ENCODE measurements at regions not wholly inside any gene's neighbourhood (a gene's known extent, or its start where the extent isn't known, plus 50 kb on each side); places are given as distances from the start of the nearest gene placed in this dataset.
"Not testable (repeated sequence)": the region's sequence is repeated elsewhere in the genome, so short reads cannot be mapped to it uniquely, and the experiment has no call there.

DNA sequence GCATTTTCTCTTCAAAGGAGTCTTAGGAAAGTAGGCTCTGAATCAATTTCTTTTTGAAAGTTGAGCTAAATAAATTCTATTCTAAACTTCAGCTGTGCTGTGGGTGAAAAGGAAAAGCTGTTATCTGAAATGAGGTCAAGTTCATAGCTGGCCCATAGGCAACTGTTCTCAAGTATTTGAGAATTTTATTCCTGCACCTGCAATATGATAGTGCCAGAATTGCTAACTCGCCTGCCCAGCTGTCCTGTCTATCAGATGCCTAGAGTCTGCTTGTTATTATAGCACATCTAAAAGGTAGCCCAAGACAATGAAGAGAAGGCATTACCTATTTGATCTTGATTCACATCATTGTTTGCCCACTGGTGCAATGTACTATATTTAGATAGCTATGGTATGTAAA is 798.7 kb downstream of the DIPK2A start:
- FAIRE-seq, result no peak

GRCh38 chr3:144770915-144771351 is 799.3 kb downstream of the DIPK2A start:
- peak; percentile 29 for FAIRE-seq

DNA sequence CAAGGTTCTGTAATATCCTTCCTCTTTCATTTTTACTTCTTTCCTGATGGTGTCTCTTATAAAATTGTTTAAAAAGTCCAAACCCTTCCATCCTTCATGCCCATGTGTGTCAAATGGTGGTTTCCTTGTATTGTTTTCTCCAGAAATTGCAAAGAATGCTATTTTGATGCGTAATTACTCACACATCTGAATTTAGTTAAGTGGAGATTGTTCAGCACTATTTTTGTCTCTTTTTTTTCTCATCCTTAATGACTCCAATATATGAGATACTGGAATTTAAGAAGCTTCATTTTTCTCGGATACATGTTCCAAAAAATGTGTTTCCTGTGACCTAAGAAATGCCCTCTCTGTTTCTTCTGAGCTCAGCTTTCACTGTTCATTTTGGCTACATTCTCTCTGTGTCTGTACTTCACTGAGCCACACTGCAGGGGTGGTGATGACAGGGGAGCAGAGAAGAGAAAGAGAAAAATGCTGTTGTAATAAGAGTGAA is 799.8 kb downstream of the DIPK2A start:
- peak; percentile 89 for FAIRE-seq

DNA sequence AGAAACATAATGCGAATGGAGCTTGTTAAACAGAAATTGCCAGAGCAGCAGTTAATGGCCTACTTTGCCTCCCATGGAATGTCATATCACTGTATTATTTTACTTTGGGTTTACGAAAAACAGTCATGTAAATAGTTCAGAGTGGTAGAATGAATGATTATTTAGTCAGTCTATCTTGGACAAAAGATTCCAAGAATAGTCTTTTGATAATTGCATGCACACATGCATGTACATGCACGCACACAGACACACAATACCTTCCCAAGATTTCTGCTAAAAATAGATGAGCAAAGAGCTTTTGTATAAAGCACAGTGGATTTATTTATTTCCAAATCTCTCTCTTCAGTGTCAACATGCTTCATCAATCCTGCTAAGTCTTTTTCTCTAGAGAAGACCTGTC is 800.7 kb downstream of the DIPK2A start:
- FAIRE-seq, result no peak

DNA sequence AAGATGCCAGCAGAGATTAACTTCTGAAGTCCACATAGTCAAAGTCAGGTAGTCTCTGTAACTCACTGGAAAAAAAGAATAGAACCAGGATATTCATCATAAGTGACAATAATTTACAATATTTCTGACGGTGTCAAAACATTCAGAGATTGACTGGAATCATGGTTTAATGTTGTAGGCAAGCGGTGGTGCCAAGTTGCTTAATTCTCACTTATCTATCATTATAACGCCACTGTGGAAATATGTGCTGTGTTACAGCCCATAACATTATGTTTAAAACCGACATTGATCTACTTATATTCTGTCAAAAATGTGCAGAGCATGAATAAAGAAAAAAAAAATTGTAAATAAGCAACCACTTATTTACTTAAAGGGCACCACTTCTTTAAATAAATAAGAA is 801.7 kb downstream of the DIPK2A start:
- no peak for FAIRE-seq

DNA sequence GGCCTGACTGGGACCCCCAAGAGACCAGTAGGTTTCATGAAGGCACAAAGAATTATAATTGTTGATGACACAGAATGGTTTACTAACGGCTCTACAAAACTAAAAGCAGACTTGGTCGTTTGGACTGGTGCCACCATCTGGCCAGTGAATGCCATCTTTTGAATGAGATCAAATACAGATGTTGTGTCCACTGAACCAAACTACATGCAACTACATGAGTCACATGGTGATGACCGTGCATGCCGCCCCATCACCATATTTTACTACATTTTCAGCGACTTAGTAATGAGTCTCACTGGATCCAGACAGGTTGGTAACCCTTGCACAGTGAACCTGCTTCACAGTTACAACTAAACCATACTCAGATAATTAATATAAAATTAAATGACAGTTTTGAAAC is 803.3 kb downstream of the DIPK2A start:
- no peak for FAIRE-seq

DNA sequence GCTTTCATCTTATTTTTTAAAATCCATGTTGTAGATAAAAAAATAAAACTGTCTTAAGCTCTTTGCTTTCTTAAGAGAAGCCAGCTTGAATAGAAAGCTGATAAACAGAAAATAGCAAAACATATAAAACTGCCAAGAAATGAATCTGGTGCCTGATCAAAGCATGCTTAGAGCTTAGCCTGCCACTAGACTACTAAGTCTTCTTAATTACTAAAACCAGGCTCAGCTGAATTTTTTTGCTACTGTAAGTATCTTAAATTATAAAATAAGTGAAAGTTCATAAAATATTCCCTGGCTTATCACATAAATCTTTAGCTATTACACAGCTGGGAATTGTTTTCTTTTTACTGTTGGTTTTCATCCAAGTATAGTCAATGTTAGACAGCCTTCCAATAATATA is 803.9 kb downstream of the DIPK2A start:
- peak; percentile 90 for FAIRE-seq

- FAIRE-seq, result no peak
Measured at GRCh38 chr3:144777906-144778305, 806.3 kb downstream of the DIPK2A start.

DNA sequence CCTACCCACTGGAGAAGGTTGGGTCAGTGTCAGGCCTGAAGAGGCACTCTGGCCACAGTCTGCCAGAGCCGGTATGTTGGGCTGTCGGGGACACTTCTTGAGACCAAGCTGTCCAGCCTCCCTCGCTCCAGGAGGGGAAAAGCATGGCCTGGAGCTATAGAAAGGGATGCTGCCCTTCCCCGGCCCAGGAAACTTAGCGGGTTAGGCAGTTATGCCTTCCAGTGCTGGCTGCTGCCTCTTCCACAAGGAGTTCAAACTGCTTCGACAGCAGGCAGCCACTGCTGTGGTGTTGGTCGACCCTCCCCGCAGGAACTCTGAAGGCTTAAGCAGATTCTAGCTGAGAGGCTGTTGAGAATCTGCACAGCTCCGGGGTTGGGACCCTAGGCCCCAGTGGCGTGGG is 819.4 kb downstream of the DIPK2A start:
- no peak for FAIRE-seq

DNA sequence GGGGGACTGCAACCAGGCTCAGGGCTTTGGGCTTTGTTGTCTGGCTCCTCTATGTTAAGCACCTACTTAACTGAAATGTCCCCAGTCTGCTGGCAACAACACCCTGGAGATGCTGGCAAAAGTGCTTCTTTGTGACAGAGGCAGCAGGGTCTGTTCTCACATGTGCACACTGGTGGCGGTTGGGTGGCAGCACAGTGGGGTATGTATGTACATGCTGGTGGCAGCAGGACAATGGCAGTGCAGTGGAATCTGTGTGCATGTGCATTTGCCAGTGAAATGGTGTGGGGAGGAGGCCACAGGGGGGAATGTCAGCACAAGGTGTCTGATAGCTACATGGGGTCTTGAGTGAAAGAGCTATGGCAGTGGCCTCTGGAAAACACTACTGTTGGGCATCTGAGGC is 830.3 kb downstream of the DIPK2A start:
- no peak for FAIRE-seq

DNA sequence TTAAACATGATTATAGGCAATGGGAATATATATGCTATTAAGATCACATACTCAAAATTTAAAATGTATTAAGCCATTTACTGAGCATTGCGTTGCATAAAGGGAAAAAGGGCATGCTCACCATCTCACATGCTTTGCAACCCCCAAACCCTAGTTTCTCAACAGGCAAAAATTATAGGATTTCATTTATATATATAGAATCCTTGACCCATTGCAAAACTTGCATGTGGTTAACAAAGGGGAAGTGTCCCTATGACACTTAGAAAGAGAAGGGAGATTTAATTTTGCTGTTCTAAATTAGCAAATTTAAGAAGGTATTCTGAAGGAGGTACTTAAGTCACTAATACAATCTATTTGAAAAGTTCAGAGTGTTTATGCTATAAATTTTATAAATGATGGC is 837.8 kb downstream of the DIPK2A start:
- FAIRE-seq, result no peak

DNA sequence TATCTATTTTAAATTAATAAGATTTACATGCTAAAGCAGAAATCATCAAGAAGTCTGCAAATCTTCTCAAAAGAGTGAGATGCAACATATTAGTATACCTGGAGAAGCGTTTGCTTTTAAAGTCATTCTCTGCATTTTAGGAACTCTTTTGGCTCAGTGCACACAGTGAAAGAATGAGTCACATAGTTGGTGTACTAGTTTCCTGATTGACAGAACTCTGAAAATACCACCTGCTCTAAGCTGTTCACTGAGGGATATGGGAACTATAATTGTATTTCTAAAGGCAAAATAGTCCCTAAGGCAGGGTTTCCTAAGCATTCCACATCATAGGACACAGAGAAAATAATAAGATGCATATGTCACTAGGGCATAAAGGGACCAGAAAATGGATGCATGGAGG is 838.5 kb downstream of the DIPK2A start:
- FAIRE-seq, result no peak

GRCh38 chr3:144815655-144816054 is 844.0 kb downstream of the DIPK2A start:
- no peak for FAIRE-seq

DNA sequence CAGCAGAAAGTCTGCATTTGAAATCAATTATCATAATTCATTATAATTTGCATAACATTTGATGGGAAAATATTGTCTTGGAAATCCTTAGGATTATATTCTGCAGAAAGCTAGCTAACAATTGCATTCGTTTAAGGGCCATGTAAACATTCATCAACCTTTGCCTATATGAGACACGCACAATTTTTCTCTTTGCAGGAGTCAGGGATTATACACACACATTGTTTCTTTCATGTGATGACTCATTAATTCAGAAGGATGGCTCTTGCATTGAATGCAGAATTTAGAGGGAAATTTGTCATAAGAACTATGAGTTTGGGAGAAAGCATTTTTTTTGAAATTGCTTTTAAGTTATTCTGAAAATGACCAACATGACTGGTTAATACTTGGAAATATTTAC is 844.7 kb downstream of the DIPK2A start:
- no peak for FAIRE-seq

DNA sequence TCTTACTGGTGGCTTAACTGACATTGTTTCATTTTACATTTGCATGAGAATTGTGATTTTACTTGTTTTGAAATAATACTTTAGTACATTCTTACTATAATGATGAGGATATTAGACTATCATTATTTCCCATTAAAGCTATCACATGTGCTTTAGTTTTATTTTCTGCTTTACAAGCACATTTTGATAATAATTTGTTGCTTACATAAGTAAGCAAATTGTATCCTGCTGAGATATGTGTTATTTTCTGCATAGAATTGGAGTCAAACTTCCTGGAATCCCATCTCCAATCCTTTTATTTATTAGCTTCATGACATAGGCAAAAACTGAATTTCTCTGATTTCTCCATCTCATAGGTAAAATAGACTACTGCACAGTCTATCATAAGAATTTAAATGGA is 847.4 kb downstream of the DIPK2A start:
- FAIRE-seq, result no peak

DNA sequence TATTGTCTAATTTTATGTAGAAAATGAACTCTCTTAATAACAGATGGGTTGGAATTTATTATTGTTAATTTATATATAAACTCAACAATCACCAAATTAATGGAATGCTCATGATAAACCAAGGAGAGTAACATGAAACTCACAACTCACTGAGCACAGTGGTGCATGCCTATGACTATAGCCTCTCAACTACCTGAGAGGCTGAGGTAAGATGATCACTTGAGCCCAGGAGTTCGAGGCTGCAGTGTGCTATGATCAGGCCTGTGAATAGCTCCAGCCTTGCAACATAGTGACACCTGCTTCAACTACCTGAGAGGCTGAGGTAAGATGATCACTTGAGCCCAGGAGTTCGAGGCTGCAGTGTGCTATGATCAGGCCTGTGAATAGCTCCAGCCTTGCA is 848.6 kb downstream of the DIPK2A start:
- not testable (repeated sequence) for FAIRE-seq

DNA sequence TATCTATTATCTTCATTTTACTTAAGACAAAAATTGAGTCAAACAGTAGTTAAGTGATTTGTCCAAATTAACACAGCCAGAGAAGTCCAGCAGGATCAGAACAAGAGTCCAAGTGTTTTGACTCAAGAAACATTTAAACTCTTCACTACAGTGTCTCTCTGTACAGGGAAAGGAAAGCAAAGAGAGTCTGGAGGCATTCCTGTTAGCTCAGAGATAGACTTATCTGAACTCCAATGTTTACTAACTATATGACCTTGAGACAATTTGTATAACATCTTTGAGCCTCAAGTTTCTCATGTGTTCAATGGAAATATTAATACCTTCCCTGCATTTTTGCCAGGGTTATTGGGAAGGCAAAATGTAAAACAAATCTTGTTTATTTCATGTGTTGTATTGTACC is 849.1 kb downstream of the DIPK2A start:
- FAIRE-seq, result no peak

DNA sequence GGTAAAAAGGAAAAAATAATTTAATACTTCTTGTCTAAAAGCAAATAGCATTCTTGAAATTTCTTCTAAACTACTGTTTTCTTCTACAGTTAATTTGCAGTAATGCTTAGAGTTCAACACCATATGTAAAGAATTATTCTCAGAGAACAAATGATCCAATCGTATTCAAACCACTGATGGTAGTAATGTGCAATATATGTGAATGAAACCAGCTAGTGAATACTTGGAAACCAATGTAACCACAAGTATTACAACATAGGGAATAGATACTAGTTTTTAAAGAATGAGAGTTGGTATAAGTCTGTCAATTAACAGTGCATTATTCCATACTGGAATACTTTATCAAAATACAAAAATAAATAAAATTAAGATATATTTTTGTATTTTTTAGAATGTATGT is 850.0 kb downstream of the DIPK2A start:
- no peak for FAIRE-seq

DNA sequence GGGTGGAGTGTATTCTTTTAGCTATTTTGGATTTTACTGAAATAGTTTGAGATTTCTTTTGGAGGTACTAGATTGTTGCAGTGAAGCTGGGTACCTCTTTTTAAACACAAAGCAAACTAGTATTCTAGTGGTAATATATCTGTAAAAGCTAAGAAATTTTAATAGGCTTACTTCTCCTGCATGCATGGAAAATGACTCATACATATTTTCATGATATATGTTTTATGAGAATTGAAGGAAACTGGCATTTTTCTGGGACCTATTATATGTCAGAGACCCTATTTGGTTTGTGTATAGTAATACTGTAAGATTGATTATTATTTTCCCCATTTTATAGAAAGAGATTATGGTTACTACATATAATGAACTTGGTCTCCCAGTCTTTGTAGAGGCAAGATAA is 851.0 kb downstream of the DIPK2A start:
- FAIRE-seq, result no peak

DNA sequence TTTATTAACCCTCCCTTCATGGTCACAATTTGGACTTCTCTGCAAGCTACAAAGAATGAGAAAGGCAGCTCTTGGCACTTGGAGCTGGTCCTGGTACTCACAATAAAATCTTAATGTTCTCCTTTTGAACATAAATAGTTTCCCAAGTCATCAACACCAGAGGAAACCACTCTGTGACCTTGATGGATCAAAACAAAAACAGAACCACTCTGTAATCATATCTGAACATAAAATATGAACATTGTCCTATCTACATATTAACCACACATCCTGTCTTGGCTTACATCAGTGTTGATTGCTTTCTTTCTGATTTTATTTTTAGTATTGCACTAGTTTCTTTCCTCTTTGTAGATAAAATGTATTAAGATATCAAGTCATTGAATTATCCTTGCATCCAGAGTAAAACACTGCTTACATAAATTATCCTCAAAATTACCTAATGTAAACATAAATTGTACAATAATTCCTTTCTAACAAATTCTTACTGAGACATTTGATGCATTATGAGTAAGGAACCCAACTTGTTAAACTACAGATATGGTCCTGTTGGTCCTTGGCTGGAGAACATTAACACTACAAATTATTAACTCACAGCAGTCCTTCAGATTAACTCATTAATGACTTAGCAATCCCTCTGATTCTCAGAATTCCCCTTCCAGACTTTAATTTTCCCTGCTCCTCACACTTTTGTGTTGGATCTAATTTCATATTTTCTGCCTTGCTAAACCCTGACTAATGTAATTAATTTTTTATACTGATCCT is 860.5 kb downstream of the DIPK2A start:
- no peak for FAIRE-seq

GRCh38 chr3:144839991-144840390 is 868.4 kb downstream of the DIPK2A start:
- FAIRE-seq, result no peak

DNA sequence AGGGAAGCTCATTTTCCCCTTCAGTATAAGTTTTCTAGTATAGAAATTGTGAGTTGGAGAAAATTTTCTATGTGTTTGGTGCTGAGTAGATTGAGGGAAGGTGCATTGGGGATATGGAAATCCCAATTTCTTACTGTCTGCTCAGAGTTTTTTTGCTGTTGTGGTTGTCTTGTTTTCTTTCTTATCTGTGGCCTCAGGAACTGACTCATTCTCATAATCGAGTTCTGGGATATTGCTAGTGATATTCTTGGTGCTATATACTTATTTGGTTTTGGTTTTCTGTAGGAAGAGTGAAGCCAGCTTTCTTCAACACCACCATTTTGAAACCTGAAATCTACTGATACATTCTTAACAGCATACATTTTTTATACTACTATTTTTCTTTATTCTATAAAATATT is 869.2 kb downstream of the DIPK2A start:
- no peak for FAIRE-seq

GRCh38 chr3:144843099-144843498 is 871.5 kb downstream of the DIPK2A start:
- FAIRE-seq, result no peak

GRCh38 chr3:144852999-144853398 is 881.4 kb downstream of the DIPK2A start:
- no peak for FAIRE-seq

DNA sequence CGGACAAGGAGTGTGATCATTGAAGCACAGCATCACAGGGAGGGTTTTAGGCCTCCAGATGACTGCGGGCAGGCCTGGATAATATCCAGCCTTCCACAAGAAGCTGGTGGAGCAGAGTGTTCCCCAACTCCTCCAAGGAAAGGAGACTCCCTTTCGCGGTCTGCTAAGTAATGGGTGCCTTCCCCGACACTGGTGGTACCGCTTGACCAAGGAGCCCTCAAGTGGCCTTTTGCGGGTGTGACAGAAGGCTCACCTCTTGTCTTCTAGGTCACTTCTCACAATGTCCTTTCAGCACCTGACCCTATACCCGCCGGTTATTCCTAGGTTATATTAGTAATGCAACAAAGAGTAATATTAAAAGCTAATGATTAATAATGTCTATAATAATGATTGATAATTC is 882.4 kb downstream of the DIPK2A start:
- FAIRE-seq, result not testable (repeated sequence)

Data from endometrium (tissue), 2 donors.